NCI-H1048 (cell line): ENCODE measurements at regions not wholly inside any gene's neighbourhood (a gene's known extent, or its start where the extent isn't known, plus 50 kb on each side); places are given as distances from the start of the nearest gene placed in this dataset.

Experiments
- DNase-seq: peaks from one replicate; lab custom pipeline; 2025; lab: John Stamatoyannopoulos, UW

DNA sequence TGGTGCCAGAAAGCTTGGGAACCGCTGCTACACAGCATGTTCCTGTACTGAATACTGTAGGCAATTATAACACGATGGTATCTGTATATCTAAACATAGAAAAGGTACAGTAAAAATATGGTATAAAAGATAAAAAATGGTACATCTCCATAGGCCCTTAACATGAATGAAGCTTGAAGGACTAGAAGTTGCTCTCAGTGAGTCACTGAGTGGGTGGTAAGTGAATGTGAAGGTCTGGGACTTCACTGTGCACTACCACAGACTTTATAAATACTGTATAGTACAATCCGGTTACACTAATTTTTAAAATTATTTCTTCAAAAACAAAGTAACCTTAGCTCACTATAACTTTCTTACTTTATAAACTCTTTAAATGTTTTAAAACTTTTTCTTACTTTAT lies 819.9 kb upstream of the GRAMD2B start:
- DNase-seq: no peak

DNA sequence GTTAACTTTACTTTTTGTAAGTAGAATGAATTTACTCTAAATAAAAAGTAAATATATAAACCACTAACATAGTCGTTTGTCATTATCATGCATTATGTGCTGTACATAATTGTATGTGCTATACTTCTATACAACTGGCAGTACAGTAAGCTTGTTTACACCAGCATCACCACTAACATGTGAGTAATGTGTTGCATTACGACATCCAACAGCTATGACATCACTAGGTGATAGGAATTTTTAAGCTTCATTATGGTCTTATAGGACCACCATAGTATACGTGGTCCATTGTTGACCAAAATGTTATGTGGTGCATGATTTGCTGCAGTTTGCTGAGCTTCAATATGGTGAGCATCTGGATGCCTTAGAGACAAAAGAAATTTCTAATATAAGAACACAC lies 819.1 kb upstream of the GRAMD2B start:
- no peak for DNase-seq

- DNase-seq: no peak
These were observed 816.2 kb upstream of the GRAMD2B start for GRCh38 chr5:125607018-125607417.

- DNase-seq: no peak
These were observed 814.2 kb upstream of the GRAMD2B start for GRCh38 chr5:125609011-125609410.

- DNase-seq: no peak
These were observed 812.3 kb upstream of the GRAMD2B start for GRCh38 chr5:125610892-125611291.

GRCh38 chr5:125611541-125611940 lies 811.7 kb upstream of the GRAMD2B start:
- no peak for DNase-seq

DNA sequence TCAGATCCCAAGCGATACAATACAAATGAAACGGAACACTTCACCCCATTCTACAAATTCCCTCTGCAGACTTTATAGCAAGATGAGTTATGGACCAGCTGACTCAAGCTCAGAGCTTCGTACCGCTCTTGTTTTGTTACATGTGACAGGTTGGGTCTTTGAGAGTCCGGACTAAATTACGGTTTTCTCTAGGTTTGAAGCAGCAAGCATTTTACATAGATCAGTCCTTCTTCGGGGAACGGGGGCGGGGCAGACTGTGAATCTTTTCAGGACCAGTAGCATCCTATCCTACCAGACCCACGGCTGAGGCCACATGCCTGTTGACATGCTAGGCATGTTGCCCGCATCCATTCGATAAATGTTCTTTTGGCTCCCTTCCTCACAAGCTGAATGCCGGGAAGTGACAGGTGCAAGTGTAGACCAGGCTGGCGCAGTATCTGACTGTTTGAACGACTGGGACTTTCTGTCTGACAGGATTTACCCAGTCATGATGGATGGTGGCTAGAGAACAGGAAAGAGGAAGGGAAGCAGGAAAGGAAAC lies 811.0 kb upstream of the GRAMD2B start:
- no peak for DNase-seq

GRCh38 chr5:125612776-125613175 lies 810.4 kb upstream of the GRAMD2B start:
- no peak for DNase-seq

- no peak for DNase-seq
These were observed 793.0 kb upstream of the GRAMD2B start for GRCh38 chr5:125630237-125630636.

DNA sequence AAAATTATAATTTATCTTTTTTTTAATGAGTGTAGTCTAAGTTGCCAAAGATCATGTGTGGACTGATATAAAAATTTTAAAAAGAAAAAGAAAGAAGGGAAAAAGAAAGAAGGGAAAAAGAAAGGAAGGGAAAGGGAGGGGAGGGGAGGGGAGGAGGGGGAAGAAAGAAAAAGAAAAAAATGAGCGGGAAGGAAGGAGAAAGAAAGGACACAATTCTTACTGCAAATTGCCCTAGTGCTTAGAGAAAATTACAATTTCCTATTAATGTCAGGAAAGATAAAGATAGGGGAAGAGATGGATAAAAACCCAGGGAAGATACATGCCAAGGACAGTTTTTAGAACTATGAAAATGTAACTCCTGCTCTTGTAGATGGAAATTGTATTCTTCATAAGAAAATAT lies 789.7 kb upstream of the GRAMD2B start:
- no peak for DNase-seq

GRCh38 chr5:125634216-125634835 lies 788.9 kb upstream of the GRAMD2B start:
- DNase-seq: no peak

GRCh38 chr5:125639858-125640257 lies 783.4 kb upstream of the GRAMD2B start:
- no peak for DNase-seq

- DNase-seq: no peak
These were observed 770.4 kb upstream of the GRAMD2B start for GRCh38 chr5:125652761-125653160.

DNA sequence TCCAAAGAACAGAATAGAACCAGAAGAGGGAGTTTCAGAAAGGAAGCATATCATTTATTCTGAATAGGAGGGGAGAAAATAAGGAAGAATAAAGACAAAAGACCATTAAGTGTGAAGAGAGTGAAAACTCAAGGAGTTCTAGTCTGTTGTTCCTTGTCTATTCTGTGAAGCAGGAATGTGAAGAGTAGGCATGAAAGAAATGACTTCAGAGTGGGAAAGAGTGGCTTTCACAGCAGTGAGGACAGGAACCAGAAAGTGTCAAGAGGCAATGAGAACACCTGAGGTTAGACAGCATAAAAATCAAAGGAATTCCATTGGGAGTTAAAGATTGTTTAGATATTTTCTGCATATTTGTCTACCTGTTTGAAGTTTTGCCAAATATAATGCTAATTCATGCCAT lies 768.8 kb upstream of the GRAMD2B start:
- DNase-seq: no peak

- no peak for DNase-seq
These were observed 768.1 kb upstream of the GRAMD2B start for GRCh38 chr5:125655156-125655555.

DNA sequence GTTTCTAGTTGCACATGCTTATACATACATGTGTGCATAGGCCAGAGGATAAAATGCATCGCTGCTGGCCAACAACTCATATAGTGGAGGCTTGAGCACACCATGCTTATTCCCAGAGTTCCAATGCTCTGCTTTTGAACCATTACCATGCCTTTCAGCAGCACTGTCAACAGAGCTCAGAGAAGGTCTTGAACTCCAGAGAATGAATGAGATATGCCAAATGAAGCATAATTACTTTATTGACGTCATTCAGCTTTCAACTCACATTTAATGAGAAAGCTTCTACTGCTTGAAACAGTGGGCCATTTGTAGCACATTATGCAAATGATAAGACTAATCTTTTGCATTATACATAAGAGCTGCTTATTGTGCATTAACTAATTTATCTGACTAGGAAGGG lies 765.3 kb upstream of the GRAMD2B start:
- DNase-seq: peak; percentile 48

DNA sequence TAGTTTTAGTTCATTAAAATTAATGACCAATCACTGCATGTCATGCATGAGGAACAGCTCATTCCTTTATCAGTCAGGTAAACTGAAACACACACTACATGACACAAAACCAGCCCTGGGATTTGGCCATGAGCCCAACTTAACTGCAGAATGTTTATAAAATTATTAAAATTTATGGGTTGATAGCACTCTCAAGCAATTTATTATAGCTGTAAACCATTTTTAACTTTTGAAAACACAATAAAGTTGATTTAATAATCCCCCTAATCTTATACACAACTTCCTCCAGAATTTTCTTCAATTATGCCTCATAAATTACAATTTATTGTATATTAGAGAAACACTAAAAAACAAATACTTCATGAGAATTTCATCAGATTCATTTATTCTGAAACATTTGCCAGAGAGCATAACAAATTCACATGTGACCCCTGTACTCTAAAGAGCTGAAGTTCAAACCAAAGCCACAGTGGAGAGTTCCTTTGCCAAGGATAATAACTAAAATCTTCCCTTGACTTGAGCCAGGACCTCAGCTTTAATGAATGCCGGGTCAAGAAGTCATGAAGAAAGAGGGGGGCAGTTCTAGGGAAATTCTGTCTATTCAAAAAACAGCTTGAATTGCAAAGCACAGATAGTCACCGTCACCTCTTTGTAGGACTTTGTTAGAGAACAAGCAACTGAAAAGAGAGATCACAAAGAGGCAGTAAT lies 763.7 kb upstream of the GRAMD2B start:
- no peak for DNase-seq

- DNase-seq: no peak
These were observed 762.8 kb upstream of the GRAMD2B start for GRCh38 chr5:125660231-125660895.

GRCh38 chr5:125661584-125661983 lies 761.6 kb upstream of the GRAMD2B start:
- no peak for DNase-seq

- DNase-seq: no peak
These were observed 754.3 kb upstream of the GRAMD2B start for GRCh38 chr5:125668884-125669283.

DNA sequence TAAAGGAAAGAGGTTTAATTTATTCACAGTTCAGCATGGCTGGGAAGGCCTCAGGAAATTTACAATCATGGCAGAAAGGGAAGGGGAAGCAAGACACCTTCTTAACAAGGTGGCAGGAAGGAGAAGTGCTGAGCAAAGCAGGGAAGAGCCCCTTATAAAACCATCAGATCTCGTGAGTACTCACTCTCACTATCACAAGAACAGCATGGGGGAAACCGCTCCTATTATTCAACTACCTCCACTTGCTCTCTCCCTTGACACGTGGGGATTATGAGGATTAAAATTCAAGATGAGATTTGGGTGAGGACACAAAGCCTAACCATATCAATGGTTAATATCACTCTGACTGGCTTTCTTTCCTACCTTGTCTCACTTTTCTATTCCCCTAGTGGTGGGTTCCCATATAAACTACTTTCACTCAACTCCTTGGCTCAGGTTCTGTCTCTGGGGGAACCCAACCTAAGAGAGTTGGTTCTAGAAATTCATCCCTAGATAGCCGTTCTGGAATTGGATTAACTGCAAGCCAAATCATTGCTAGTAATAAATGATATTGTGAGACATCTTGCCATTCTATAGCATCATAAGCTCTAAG lies 749.8 kb upstream of the GRAMD2B start:
- DNase-seq: no peak

DNA sequence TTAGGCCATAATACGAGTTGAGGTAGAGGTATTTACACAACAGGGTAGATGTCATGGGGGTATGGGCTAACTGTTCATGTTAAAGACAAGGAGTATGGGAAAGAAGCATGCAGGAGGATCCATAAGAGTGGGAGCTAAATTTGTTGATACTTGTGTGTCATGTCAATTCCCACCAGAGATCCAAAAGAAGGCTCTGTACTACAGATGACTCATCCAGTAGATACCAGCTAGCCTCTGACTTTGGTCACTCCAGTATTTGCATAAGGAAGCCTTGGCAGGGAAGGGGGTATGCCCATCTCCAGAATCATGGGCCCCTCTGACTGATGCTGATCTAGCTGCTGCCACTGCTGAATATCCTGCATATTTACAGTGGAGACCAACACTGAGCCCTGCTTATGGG lies 743.7 kb upstream of the GRAMD2B start:
- no peak for DNase-seq

GRCh38 chr5:125683669-125684068 lies 739.5 kb upstream of the GRAMD2B start:
- no peak for DNase-seq
